ENCODE measurements at regions not wholly inside any gene's neighbourhood (a gene's known extent, or its start where the extent isn't known, plus 50 kb on each side); places are given as distances from the start of the nearest gene placed in this dataset.

DNA sequence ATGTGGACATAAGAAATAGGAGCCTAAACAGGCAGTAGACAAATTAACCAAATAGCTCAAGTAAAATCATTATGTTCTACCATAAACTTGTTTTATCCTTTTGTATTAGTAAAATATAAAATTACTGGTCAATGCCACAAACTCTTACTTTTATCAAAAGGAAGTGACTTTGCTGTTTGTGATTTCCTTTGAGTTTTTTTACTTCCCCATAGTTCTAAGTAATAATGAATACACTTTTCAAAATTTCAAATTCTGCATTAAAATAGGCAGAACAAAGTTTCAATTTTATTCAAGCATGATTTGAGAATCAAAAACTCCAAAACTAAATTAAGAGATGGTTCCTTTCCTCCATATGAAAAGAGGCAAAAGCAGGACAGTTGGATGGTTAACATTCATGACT is 139.7 kb upstream of the ABCB5 start:
- Histone ChIP-seq H3K4me1 (no peaks in the 10 kb centered on the region), H3K36me3 (no peaks in the 10 kb centered on the region), H3K9me3 (no peaks in the 10 kb centered on the region), H3K27me3 (no peaks in the 10 kb centered on the region), H3K4me3 (no peak overlapping the region), H3K27ac (no peak overlapping the region)
- TF ChIP-seq POLR2AphosphoS5 (IDR thresholded peaks at IDR 0.05) (no peak), CTCF (IDR thresholded peaks at IDR 0.05) (no peak), POLR2A (IDR thresholded peaks at IDR 0.05) (no peak), EP300 (IDR thresholded peaks at IDR 0.05; ENCODE audit: low read depth) (no peak)
- intact Hi-C loops (cut with DNase I; ENCODE audit: low total_unique reads) (no loop called here), in situ Hi-C loops (cut with MboI; ENCODE audit: low pct_ligation_motif_present in 1 of 4, low pct_unique_long_range_greater_than_20kb in 1 of 4, low sequenced_read_pairs in 3 of 4) (no loop called here)
- DNase-seq, result no peak

- Histone ChIP-seq H3K27me3 (no peaks in the 10 kb centered on the region), H3K4me1 (no peaks in the 10 kb centered on the region), H3K27ac (no peak overlapping the region), H3K9me3 (no peaks in the 10 kb centered on the region), H3K36me3 (no peaks in the 10 kb centered on the region), H3K4me3 (no peak overlapping the region)
- in situ Hi-C loops (cut with MboI; ENCODE audit: low pct_ligation_motif_present in 1 of 4, low pct_unique_long_range_greater_than_20kb in 1 of 4, low sequenced_read_pairs in 3 of 4) (no loop called here), intact Hi-C loops (cut with DNase I; ENCODE audit: low total_unique reads) (no loop called here)
- TF ChIP-seq CTCF (IDR thresholded peaks at IDR 0.05) (no peak), POLR2AphosphoS5 (IDR thresholded peaks at IDR 0.05) (no peak), EP300 (IDR thresholded peaks at IDR 0.05; ENCODE audit: low read depth) (no peak), POLR2A (IDR thresholded peaks at IDR 0.05) (no peak)
- 75 to 90% methylated on average over 1 of the region's 1 CpG for WGBS, 2 donors (ENCODE audit: low coverage in 1 of 2)
- no peak for DNase-seq
Measured at GRCh38 chr7:20477067-20477466, 138.4 kb upstream of the ABCB5 start.

DNA sequence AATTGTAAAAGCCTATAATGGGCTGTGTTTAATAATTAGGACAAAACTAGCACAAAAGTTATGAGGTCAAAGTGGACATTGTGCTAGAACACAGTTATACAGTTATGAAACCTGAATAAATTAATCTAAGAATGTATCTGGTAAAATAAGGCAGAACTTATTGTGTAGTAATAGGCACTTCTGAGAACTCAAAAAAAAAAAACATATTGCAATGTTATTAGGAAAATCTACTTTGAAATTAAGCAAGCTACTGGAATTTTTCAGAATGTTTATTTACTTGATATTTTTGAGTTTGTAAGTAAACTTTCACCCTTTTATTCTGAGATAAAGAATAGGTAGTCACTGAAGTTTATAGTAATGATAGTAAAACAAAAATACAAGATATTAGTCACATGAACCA is 135.8 kb upstream of the ABCB5 start:
- no peak for DNase-seq
- no peaks in the 10 kb centered on the region for H3K36me3 ChIP-seq
- H3K9me3 ChIP-seq, result no peaks in the 10 kb centered on the region
- no peak overlapping the region for H3K4me3 ChIP-seq
- H3K27ac ChIP-seq, result no peak overlapping the region
- in situ Hi-C loops (cut with MboI; ENCODE audit: low pct_ligation_motif_present in 1 of 4, low pct_unique_long_range_greater_than_20kb in 1 of 4, low sequenced_read_pairs in 3 of 4), result no loop called here
- no peaks in the 10 kb centered on the region for H3K27me3 ChIP-seq
- intact Hi-C loops (cut with DNase I; ENCODE audit: low total_unique reads), result no loop called here
- no peak for TF ChIP-seq POLR2AphosphoS5 (IDR thresholded peaks at IDR 0.05)
- no peak for TF ChIP-seq POLR2A (IDR thresholded peaks at IDR 0.05)
- TF ChIP-seq EP300 (IDR thresholded peaks at IDR 0.05; ENCODE audit: low read depth), result no peak
- no peak for TF ChIP-seq CTCF (IDR thresholded peaks at IDR 0.05)
- no peaks in the 10 kb centered on the region for H3K4me1 ChIP-seq

- intact Hi-C loops (cut with DNase I; ENCODE audit: low total_unique reads), result no loop called here
- no peaks in the 10 kb centered on the region for H3K27me3 ChIP-seq
- no peak for DNase-seq
- no peak overlapping the region for H3K27ac ChIP-seq
- H3K9me3 ChIP-seq, result peaks cover 0 to under 1% of the 10 kb centered on the region in 2 donors
- no peaks in the 10 kb centered on the region for H3K4me1 ChIP-seq
- H3K4me3 ChIP-seq, result no peak overlapping the region
- WGBS, 2 donors (ENCODE audit: low coverage in 1 of 2), result 81 to 82% methylated on average over 2 of the region's 2 CpGs
- TF ChIP-seq POLR2AphosphoS5 (IDR thresholded peaks at IDR 0.05) (no peak), POLR2A (IDR thresholded peaks at IDR 0.05) (no peak), CTCF (IDR thresholded peaks at IDR 0.05) (no peak), EP300 (IDR thresholded peaks at IDR 0.05; ENCODE audit: low read depth) (no peak)
- in situ Hi-C loops (cut with MboI; ENCODE audit: low pct_ligation_motif_present in 1 of 4, low pct_unique_long_range_greater_than_20kb in 1 of 4, low sequenced_read_pairs in 3 of 4), result no loop called here
- H3K36me3 ChIP-seq, result no peaks in the 10 kb centered on the region
Measured at GRCh38 chr7:20482071-20482470, 133.4 kb upstream of the ABCB5 start.
